Neuron (in vitro differentiated cells): ENCODE measurements at regions not wholly inside any gene's neighbourhood (a gene's known extent, or its start where the extent isn't known, plus 50 kb on each side); places are given as distances from the start of the nearest gene placed in this dataset.

ENCODE experiments used
- H2AFZ ChIP-seq: one replicate; pipeline ENCODE4 v1.6.1; 2013; ENCODE audit warnings: low read depth, mild to moderate bottlenecking, inconsistent platforms, low read length, moderate library complexity
- H3K27me3 ChIP-seq: one replicate; pipeline ENCODE4 v1.6.1; 2013; ENCODE audit warnings: low read length; ENCODE audit not compliant: insufficient read depth
- H3K36me3 ChIP-seq: one replicate; pipeline ENCODE4 v1.6.1; 2013; ENCODE audit warnings: low read length; ENCODE audit not compliant: insufficient read depth
- H3K4me1 ChIP-seq: one replicate; pipeline ENCODE4 v1.6.1; 2013; ENCODE audit warnings: low read length; ENCODE audit not compliant: insufficient read depth
- H3K4me3 ChIP-seq: 2 replicates; pipeline ENCODE4 v1.5.1; 2013; ENCODE audit warnings: mild to moderate bottlenecking, low read length, moderate library complexity
- H3K9me3 ChIP-seq: one replicate; pipeline ENCODE4 v1.6.1; 2013; ENCODE audit warnings: low read length

- Histone ChIP-seq H3K27me3 (no peaks in the 10 kb centered on the region), H3K36me3 (no peaks in the 10 kb centered on the region), H3K4me1 (no peaks in the 10 kb centered on the region), H3K9me3 (no peaks in the 10 kb centered on the region), H3K4me3 (no peak overlapping the region), H2AFZ (no peak overlapping the region)
These were observed 164.3 kb upstream of the BRINP1 start for GRCh38 chr9:119533504-119533903.

- Histone ChIP-seq H3K4me1 (no peaks in the 10 kb centered on the region), H2AFZ (no peak overlapping the region), H3K9me3 (no peaks in the 10 kb centered on the region), H3K4me3 (no peak overlapping the region), H3K27me3 (no peaks in the 10 kb centered on the region), H3K36me3 (no peaks in the 10 kb centered on the region)
These were observed 157.5 kb upstream of the BRINP1 start for GRCh38 chr9:119526698-119527097.

GRCh38 chr9:119523508-119523907 is 154.3 kb upstream of the BRINP1 start:
- H3K4me1 ChIP-seq = no peaks in the 10 kb centered on the region
- no peak overlapping the region for H2AFZ ChIP-seq
- H3K36me3 ChIP-seq = no peaks in the 10 kb centered on the region

GRCh38 chr9:119522381-119522780 is 153.1 kb upstream of the BRINP1 start:
- no peak overlapping the region for H2AFZ ChIP-seq
- no peaks in the 10 kb centered on the region for H3K4me1 ChIP-seq

More at GRCh38 chr9:119523508-119523907, 154.3 kb upstream of the BRINP1 start:
- no peaks in the 10 kb centered on the region for H3K9me3 ChIP-seq
- no peaks in the 10 kb centered on the region for H3K27me3 ChIP-seq
- no peak overlapping the region for H3K4me3 ChIP-seq

GRCh38 chr9:119509291-119509905 is 140.2 kb upstream of the BRINP1 start:
- H3K36me3 ChIP-seq = no peaks in the 10 kb centered on the region
- H2AFZ ChIP-seq = no peak overlapping the region
- no peak overlapping the region for H3K4me3 ChIP-seq
- no peaks in the 10 kb centered on the region for H3K9me3 ChIP-seq
- no peaks in the 10 kb centered on the region for H3K4me1 ChIP-seq
- H3K27me3 ChIP-seq = no peaks in the 10 kb centered on the region

More at GRCh38 chr9:119522381-119522780, 153.1 kb upstream of the BRINP1 start:
- Histone ChIP-seq H3K27me3 (no peaks in the 10 kb centered on the region), H3K9me3 (no peaks in the 10 kb centered on the region), H3K4me3 (no peak overlapping the region), H3K36me3 (no peaks in the 10 kb centered on the region)

- H3K4me3 ChIP-seq = no peak overlapping the region
These were observed 132.1 kb upstream of the BRINP1 start for GRCh38 chr9:119501374-119501773.

GRCh38 chr9:119500072-119500771 is 131.0 kb upstream of the BRINP1 start:
- H2AFZ ChIP-seq = no peak overlapping the region
- H3K4me1 ChIP-seq = no peaks in the 10 kb centered on the region
- H3K36me3 ChIP-seq = no peaks in the 10 kb centered on the region
- H3K4me3 ChIP-seq = no peak overlapping the region
- H3K27me3 ChIP-seq = no peaks in the 10 kb centered on the region
- H3K9me3 ChIP-seq = no peaks in the 10 kb centered on the region

More at GRCh38 chr9:119501374-119501773, 132.1 kb upstream of the BRINP1 start:
- Histone ChIP-seq H3K27me3 (no peaks in the 10 kb centered on the region), H3K9me3 (no peaks in the 10 kb centered on the region), H2AFZ (no peak overlapping the region), H3K4me1 (no peaks in the 10 kb centered on the region), H3K36me3 (no peaks in the 10 kb centered on the region)

- H3K4me1 ChIP-seq = no peaks in the 10 kb centered on the region
- no peaks in the 10 kb centered on the region for H3K36me3 ChIP-seq
- no peak overlapping the region for H3K4me3 ChIP-seq
- H2AFZ ChIP-seq = no peak overlapping the region
- no peaks in the 10 kb centered on the region for H3K27me3 ChIP-seq
- H3K9me3 ChIP-seq = no peaks in the 10 kb centered on the region
These were observed 118.0 kb upstream of the BRINP1 start for GRCh38 chr9:119487118-119487827.

GRCh38 chr9:119483153-119483552 is 113.9 kb upstream of the BRINP1 start:
- H3K9me3 ChIP-seq = no peaks in the 10 kb centered on the region
- no peaks in the 10 kb centered on the region for H3K4me1 ChIP-seq
- H2AFZ ChIP-seq = no peak overlapping the region
- no peaks in the 10 kb centered on the region for H3K27me3 ChIP-seq
- no peaks in the 10 kb centered on the region for H3K36me3 ChIP-seq
- H3K4me3 ChIP-seq = no peak overlapping the region

- H3K4me3 ChIP-seq = no peak overlapping the region
- no peak overlapping the region for H2AFZ ChIP-seq
- no peaks in the 10 kb centered on the region for H3K27me3 ChIP-seq
- no peaks in the 10 kb centered on the region for H3K36me3 ChIP-seq
- H3K9me3 ChIP-seq = no peaks in the 10 kb centered on the region
- no peaks in the 10 kb centered on the region for H3K4me1 ChIP-seq
These were observed 108.0 kb upstream of the BRINP1 start for GRCh38 chr9:119477197-119477596.

GRCh38 chr9:119458068-119458467 is 88.8 kb upstream of the BRINP1 start:
- Histone ChIP-seq H3K27me3 (no peaks in the 10 kb centered on the region), H3K4me3 (no peak overlapping the region), H3K4me1 (no peaks in the 10 kb centered on the region), H3K36me3 (no peaks in the 10 kb centered on the region), H3K9me3 (no peaks in the 10 kb centered on the region), H2AFZ (no peak overlapping the region)

- H3K4me1 ChIP-seq = no peaks in the 10 kb centered on the region
- H3K36me3 ChIP-seq = no peaks in the 10 kb centered on the region
- no peak overlapping the region for H3K4me3 ChIP-seq
- no peak overlapping the region for H2AFZ ChIP-seq
- no peaks in the 10 kb centered on the region for H3K9me3 ChIP-seq
- H3K27me3 ChIP-seq = no peaks in the 10 kb centered on the region
These were observed 84.7 kb upstream of the BRINP1 start for GRCh38 chr9:119453980-119454379.

GRCh38 chr9:119453490-119453911 is 84.3 kb upstream of the BRINP1 start:
- H3K27me3 ChIP-seq = no peaks in the 10 kb centered on the region
- H3K36me3 ChIP-seq = no peaks in the 10 kb centered on the region
- no peak overlapping the region for H2AFZ ChIP-seq
- no peaks in the 10 kb centered on the region for H3K4me1 ChIP-seq
- H3K4me3 ChIP-seq = no peak overlapping the region
- no peaks in the 10 kb centered on the region for H3K9me3 ChIP-seq
